Naive thymus-derived CD4-positive, alpha-beta T cell (primary cell): ENCODE measurements at regions not wholly inside any gene's neighbourhood (a gene's known extent, or its start where the extent isn't known, plus 50 kb on each side); places are given as distances from the start of the nearest gene placed in this dataset.

Experiments
- ATAC-seq: fragments of 150-1000 bp; cut with Tn5 transposase; 2 replicates; pipeline ENCODE4 v1.10.0; 2021; ENCODE audit warnings: mild to moderate bottlenecking, moderate library complexity
- CTCF ChIA-PET: fragments of 350-600 bp; sonication (Branson Sonifier 250); formaldehyde crosslinking; loops from one replicate; lab custom pipeline; 2021; ENCODE audit warnings: antibody characterized with exemption; lab: Charles Lee
- POLR2A ChIA-PET: fragments of 350-600 bp; sonication (Branson Sonifier 250); formaldehyde crosslinking; loops from one replicate; lab custom pipeline; 2021; ENCODE audit warnings: antibody characterized with exemption, inconsistent platforms; lab: Charles Lee
- DNase-seq, 9 donors: peaks; one replicate each; pipeline versions ENCODE4 v3.0.0 to v3.0.0-alpha.2; 2020 to 2022; ENCODE audit warnings: mixed read lengths in 1 of 9
- H3K27ac ChIP-seq: one replicate; pipeline ENCODE4 v1.7.0; 2013; ENCODE audit warnings: mild to moderate bottlenecking, low read depth, low read length, moderate library complexity
- H3K27me3 ChIP-seq, 2 donors: one replicate each; pipeline ENCODE4 v1.7.0; 2013; ENCODE audit warnings: low read length in 2 of 2, mild to moderate bottlenecking in 2 of 2, moderate library complexity in 2 of 2; ENCODE audit not compliant: control insufficient read depth in 2 of 2, insufficient read depth in 2 of 2
- H3K36me3 ChIP-seq, 3 experiments: 1 replicate in 2 of 3; 2 replicates in 1 of 3; pipeline ENCODE4 v1.7.0; 2013; ENCODE audit warnings: low read length in 3 of 3, mild to moderate bottlenecking in 3 of 3, moderate library complexity in 1 of 3; ENCODE audit not compliant: insufficient read depth in 3 of 3, control insufficient read depth in 2 of 3
- H3K4me1 ChIP-seq, 2 donors: one replicate each; pipeline ENCODE4 v1.7.0; 2013; ENCODE audit warnings: low read length in 2 of 2, mild to moderate bottlenecking in 2 of 2, moderate library complexity in 1 of 2; ENCODE audit not compliant: control insufficient read depth in 2 of 2, insufficient read depth in 2 of 2
- H3K4me3 ChIP-seq: 2 replicates; pipeline ENCODE4 v1.7.0; 2013; ENCODE audit warnings: mild to moderate bottlenecking, low read length
- H3K9me3 ChIP-seq, 3 experiments: 1 replicate in 2 of 3; 2 replicates in 1 of 3; pipeline ENCODE4 v1.7.0; 2013; ENCODE audit warnings: low read length in 3 of 3; ENCODE audit not compliant: control insufficient read depth in 2 of 3
- H3K27ac Mint-ChIP-seq, 9 donors: one replicate each; pipeline ENCODE4 v1.8.0; 2020 to 2022; ENCODE audit warnings: mixed read lengths in 9 of 9, mild to moderate bottlenecking in 8 of 9, moderate library complexity in 5 of 9, inconsistent platforms in 2 of 9
- H3K27me3 Mint-ChIP-seq, 5 donors: one replicate each; pipeline ENCODE4 v1.8.0; 2021 to 2022; ENCODE audit warnings: mixed read lengths in 5 of 5, mild to moderate bottlenecking in 1 of 5
- H3K36me3 Mint-ChIP-seq, 5 donors: one replicate each; pipeline ENCODE4 v1.8.0; 2020 to 2022; ENCODE audit warnings: mixed read lengths in 5 of 5, mild to moderate bottlenecking in 3 of 5, inconsistent platforms in 1 of 5
- H3K4me1 Mint-ChIP-seq, 7 donors: one replicate each; pipeline ENCODE4 v1.8.0; 2020 to 2022; ENCODE audit warnings: mixed read lengths in 7 of 7, mild to moderate bottlenecking in 3 of 7, inconsistent platforms in 1 of 7
- H3K4me3 Mint-ChIP-seq, 10 donors: one replicate each; pipeline ENCODE4 v1.8.0; 2020 to 2022; ENCODE audit warnings: mild to moderate bottlenecking in 10 of 10, mixed read lengths in 10 of 10, moderate library complexity in 6 of 10, inconsistent platforms in 2 of 10
- H3K9me3 Mint-ChIP-seq, 11 donors: one replicate each; pipeline ENCODE4 v1.8.0; 2020 to 2022; ENCODE audit warnings: mixed read lengths in 11 of 11, mild to moderate bottlenecking in 4 of 11, inconsistent platforms in 1 of 11, moderate library complexity in 1 of 11
- intact Hi-C, 2 donors: fragments of 100-400 bp; cut with micrococcal nuclease; formaldehyde crosslinking; loops; one replicate each; pipeline ENCODE4 v1.15.1; 2023

DNA sequence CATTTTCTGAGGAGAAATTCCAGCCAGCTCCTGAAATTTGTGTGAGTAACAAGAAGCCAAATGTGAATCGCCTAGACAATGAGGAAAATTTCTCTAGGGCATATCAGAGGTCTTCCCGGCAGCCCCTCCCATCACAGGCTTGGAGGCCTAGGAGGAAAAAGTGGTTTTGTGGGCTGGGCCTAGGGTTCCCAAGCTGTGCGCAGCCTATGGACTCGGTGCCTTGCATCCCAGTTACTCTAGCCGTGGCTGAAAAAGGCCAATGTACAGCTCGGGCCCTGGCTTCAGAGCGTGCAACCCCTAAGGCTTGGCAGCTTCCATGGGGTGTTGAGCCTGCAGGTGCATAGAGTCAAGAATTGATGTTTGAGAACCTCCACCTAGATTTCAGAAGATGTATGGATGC is 556.2 kb upstream of the DSEL start:
- Mint-ChIP-seq H3K27ac (no peak overlapping the region), H3K27me3 (no peaks in the 10 kb centered on the region), H3K36me3 (peaks cover 0 to 5% (median 0%) of the 10 kb centered on the region in 5 donors), H3K9me3 (peaks cover 0 to 13% (median 4%) of the 10 kb centered on the region in 11 donors), H3K4me1 (no peaks in the 10 kb centered on the region), H3K4me3 (no peak overlapping the region)
- ChIA-PET CTCF (no interaction called here), POLR2A (no interaction called here)
- Histone ChIP-seq H3K36me3 (no peaks in the 10 kb centered on the region), H3K27me3 (no peaks in the 10 kb centered on the region), H3K4me3 (no peak overlapping the region), H3K9me3 (no peaks in the 10 kb centered on the region), H3K27ac (no peak overlapping the region), H3K4me1 (no peaks in the 10 kb centered on the region)
- DNase-seq = no peak
- ATAC-seq = no peak
- intact Hi-C loops = no loop called here

- Histone ChIP-seq H3K4me1 (no peaks in the 10 kb centered on the region), H3K9me3 (no peaks in the 10 kb centered on the region), H3K27me3 (no peaks in the 10 kb centered on the region), H3K4me3 (no peak overlapping the region), H3K27ac (no peak overlapping the region), H3K36me3 (no peaks in the 10 kb centered on the region)
- POLR2A ChIA-PET = no interaction called here
- Mint-ChIP-seq H3K27me3 (no peaks in the 10 kb centered on the region), H3K9me3 (peaks cover 0 to 16% (median 2%) of the 10 kb centered on the region in 11 donors), H3K4me1 (no peaks in the 10 kb centered on the region), H3K27ac (no peak overlapping the region), H3K36me3 (no peaks in the 10 kb centered on the region), H3K4me3 (no peak overlapping the region)
- intact Hi-C loops = no loop called here
- DNase-seq = no peak
- CTCF ChIA-PET = no interaction called here
- no peak for ATAC-seq
Observed at GRCh38 chr18:68060871-68061270, 544.4 kb upstream of the DSEL start.

- Histone ChIP-seq H3K27ac (no peak overlapping the region), H3K36me3 (no peaks in the 10 kb centered on the region), H3K4me1 (no peaks in the 10 kb centered on the region), H3K4me3 (no peak overlapping the region), H3K9me3 (no peaks in the 10 kb centered on the region), H3K27me3 (no peaks in the 10 kb centered on the region)
- H3K4me1 Mint-ChIP-seq = no peaks in the 10 kb centered on the region
- H3K27me3 Mint-ChIP-seq = no peaks in the 10 kb centered on the region
- CTCF ChIA-PET = no interaction called here
- peaks cover 0 to 4% (median 0%) of the 10 kb centered on the region in 11 donors for H3K9me3 Mint-ChIP-seq
- POLR2A ChIA-PET = no interaction called here
- no peak overlapping the region for H3K4me3 Mint-ChIP-seq
- H3K36me3 Mint-ChIP-seq = no peaks in the 10 kb centered on the region
- H3K27ac Mint-ChIP-seq = no peak overlapping the region
- no peak for DNase-seq
- ATAC-seq = no peak
- intact Hi-C loops = no loop called here
Observed at GRCh38 chr18:68056936-68057335, 540.4 kb upstream of the DSEL start.

GRCh38 chr18:68054669-68055068 is 538.1 kb upstream of the DSEL start:
- CTCF ChIA-PET = no interaction called here
- no peaks in the 10 kb centered on the region for H3K36me3 ChIP-seq
- POLR2A ChIA-PET = no interaction called here
- Mint-ChIP-seq H3K4me1 (no peaks in the 10 kb centered on the region), H3K4me3 (no peak overlapping the region), H3K9me3 (peaks cover 0 to 4% (median 0%) of the 10 kb centered on the region in 11 donors), H3K27ac (no peak overlapping the region), H3K27me3 (no peaks in the 10 kb centered on the region), H3K36me3 (no peaks in the 10 kb centered on the region)
- no peaks in the 10 kb centered on the region for H3K27me3 ChIP-seq
- no peak overlapping the region for H3K27ac ChIP-seq
- H3K4me3 ChIP-seq = no peak overlapping the region
- no peaks in the 10 kb centered on the region for H3K9me3 ChIP-seq
- no peak for ATAC-seq
- no peaks in the 10 kb centered on the region for H3K4me1 ChIP-seq
- intact Hi-C loops = no loop called here
- DNase-seq = no peak

DNA sequence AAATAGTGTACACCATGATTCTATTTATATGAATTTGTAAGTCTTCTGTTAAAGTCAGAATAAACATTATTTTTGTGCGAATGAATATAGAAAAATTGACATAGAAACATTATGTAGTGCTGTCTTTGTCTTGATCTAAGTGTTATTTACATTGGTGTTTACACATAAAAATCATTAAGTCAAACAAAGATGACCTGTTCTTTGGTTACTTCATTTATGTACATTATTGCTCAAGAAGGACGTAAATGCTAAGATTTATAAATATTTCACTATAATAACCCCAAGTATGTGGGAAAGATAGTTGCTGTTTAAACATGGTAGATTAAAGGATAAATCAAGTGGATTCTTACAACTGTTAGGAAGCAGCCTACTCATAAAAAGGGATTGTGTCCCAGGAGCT is 536.8 kb upstream of the DSEL start:
- intact Hi-C loops = no loop called here

GRCh38 chr18:68041327-68041726 is 524.8 kb upstream of the DSEL start:
- Histone ChIP-seq H3K9me3 (no peaks in the 10 kb centered on the region), H3K4me3 (no peak overlapping the region), H3K27me3 (no peaks in the 10 kb centered on the region), H3K27ac (no peak overlapping the region), H3K4me1 (no peaks in the 10 kb centered on the region), H3K36me3 (no peaks in the 10 kb centered on the region)
- H3K27me3 Mint-ChIP-seq = no peaks in the 10 kb centered on the region
- intact Hi-C loops = no loop called here
- no peaks in the 10 kb centered on the region for H3K36me3 Mint-ChIP-seq
- POLR2A ChIA-PET = no interaction called here
- no peak for DNase-seq
- H3K4me3 Mint-ChIP-seq = no peak overlapping the region
- peaks cover 0 to 2% (median 0%) of the 10 kb centered on the region in 7 donors for H3K4me1 Mint-ChIP-seq
- CTCF ChIA-PET = no interaction called here
- H3K27ac Mint-ChIP-seq = no peak overlapping the region
- ATAC-seq = no peak
- peaks cover 0 to 3% (median 0%) of the 10 kb centered on the region in 11 donors for H3K9me3 Mint-ChIP-seq

More for the DNA sequence above, 536.8 kb upstream of the DSEL start:
- H3K4me3 ChIP-seq = no peak overlapping the region
- CTCF ChIA-PET = no interaction called here
- no peak overlapping the region for H3K4me3 Mint-ChIP-seq
- H3K27me3 ChIP-seq = no peaks in the 10 kb centered on the region
- H3K9me3 ChIP-seq = no peaks in the 10 kb centered on the region
- H3K36me3 ChIP-seq = no peaks in the 10 kb centered on the region
- ATAC-seq = no peak
- H3K27ac ChIP-seq = no peak overlapping the region
- H3K4me1 Mint-ChIP-seq = no peaks in the 10 kb centered on the region
- no peak for DNase-seq
- H3K27me3 Mint-ChIP-seq = no peaks in the 10 kb centered on the region
- peaks cover 0 to 4% (median 0%) of the 10 kb centered on the region in 11 donors for H3K9me3 Mint-ChIP-seq
- POLR2A ChIA-PET = no interaction called here
- H3K4me1 ChIP-seq = no peaks in the 10 kb centered on the region
- H3K27ac Mint-ChIP-seq = no peak overlapping the region
- no peaks in the 10 kb centered on the region for H3K36me3 Mint-ChIP-seq

DNA sequence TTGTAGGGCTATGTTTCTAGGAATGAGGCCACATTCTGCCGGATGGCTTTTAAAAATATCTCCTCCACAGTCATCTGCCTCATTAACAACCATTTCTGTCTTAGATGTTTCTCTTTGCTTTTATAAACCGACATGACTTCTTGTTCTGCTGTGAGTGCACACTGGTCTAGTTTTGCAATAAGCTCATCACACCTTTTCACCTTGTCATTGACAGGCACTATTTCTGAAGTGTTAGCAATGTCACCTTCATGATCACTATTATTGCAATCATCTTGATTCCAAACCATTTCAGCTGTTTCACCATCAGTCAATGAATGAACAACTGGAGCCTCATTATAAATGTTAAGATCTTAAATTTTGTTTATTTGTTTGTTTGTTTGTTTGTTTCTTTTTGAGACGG is 523.7 kb upstream of the DSEL start:
- no peaks in the 10 kb centered on the region for H3K27me3 ChIP-seq
- no peak overlapping the region for H3K27ac ChIP-seq
- ChIA-PET CTCF (no interaction called here), POLR2A (no interaction called here)
- Mint-ChIP-seq H3K9me3 (peaks cover 0 to 3% (median 0%) of the 10 kb centered on the region in 11 donors), H3K4me3 (no peak overlapping the region), H3K27me3 (no peaks in the 10 kb centered on the region), H3K27ac (no peak overlapping the region), H3K36me3 (no peaks in the 10 kb centered on the region), H3K4me1 (peaks cover 0 to 2% (median 0%) of the 10 kb centered on the region in 7 donors)
- no peaks in the 10 kb centered on the region for H3K36me3 ChIP-seq
- no peak overlapping the region for H3K4me3 ChIP-seq
- no peak for ATAC-seq
- H3K4me1 ChIP-seq = no peaks in the 10 kb centered on the region
- no peak for DNase-seq
- H3K9me3 ChIP-seq = no peaks in the 10 kb centered on the region
- intact Hi-C loops = no loop called here
